ENCODE measurements at regions not wholly inside any gene's neighbourhood (a gene's known extent, or its start where the extent isn't known, plus 50 kb on each side); places are given as distances from the start of the nearest gene placed in this dataset.
A peak's percentile ranks its signal among the peaks of the same experiment; 100 is the strongest.

DNA sequence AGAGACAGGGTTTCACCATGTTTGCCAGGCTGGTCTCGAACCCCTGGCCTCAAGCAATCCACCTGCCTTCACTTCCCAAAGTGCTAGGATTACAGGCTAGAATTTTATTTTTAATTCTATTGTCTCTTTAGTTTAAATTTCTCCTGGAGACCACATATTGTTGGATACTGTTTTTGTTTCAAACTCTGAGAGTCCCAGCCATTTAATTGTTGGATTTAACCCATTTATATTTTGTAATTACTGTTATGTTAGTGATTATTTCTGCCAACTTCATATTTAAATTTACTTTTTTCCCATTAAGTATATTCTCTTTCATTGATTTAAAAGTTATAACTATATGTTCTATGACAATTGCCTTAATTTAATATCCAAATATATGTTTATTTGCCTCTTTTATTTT is 185.6 kb downstream of the ZNF248 start:
- Histone ChIP-seq H3K9me3 (no peaks in the 10 kb centered on the region), H3K27me3 (no peaks in the 10 kb centered on the region), H3K36me3 (ENCODE audit: low read depth, missing control alignments) (no peaks in the 10 kb centered on the region), H3K4me1 (no peaks in the 10 kb centered on the region), H3K27ac (no peak overlapping the region), H3K4me3 (no peak overlapping the region)
- intact Hi-C loops (cut with DNase I; ENCODE audit: low total_unique reads), result no loop called here
- no peak for DNase-seq
- TF ChIP-seq POLR2A (IDR thresholded peaks at IDR 0.05), result no peak
- TF ChIP-seq, protein P1, sequence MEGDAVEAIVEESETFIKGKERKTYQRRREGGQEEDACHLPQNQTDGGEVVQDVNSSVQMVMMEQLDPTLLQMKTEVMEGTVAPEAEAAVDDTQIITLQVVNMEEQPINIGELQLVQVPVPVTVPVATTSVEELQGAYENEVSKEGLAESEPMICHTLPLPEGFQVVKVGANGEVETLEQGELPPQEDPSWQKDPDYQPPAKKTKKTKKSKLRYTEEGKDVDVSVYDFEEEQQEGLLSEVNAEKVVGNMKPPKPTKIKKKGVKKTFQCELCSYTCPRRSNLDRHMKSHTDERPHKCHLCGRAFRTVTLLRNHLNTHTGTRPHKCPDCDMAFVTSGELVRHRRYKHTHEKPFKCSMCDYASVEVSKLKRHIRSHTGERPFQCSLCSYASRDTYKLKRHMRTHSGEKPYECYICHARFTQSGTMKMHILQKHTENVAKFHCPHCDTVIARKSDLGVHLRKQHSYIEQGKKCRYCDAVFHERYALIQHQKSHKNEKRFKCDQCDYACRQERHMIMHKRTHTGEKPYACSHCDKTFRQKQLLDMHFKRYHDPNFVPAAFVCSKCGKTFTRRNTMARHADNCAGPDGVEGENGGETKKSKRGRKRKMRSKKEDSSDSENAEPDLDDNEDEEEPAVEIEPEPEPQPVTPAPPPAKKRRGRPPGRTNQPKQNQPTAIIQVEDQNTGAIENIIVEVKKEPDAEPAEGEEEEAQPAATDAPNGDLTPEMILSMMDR (IDR thresholded peaks at IDR 0.05), result no peak
- 25 to 29% methylated on average over 1 of the region's 1 CpG for WGBS, 2 donors

DNA sequence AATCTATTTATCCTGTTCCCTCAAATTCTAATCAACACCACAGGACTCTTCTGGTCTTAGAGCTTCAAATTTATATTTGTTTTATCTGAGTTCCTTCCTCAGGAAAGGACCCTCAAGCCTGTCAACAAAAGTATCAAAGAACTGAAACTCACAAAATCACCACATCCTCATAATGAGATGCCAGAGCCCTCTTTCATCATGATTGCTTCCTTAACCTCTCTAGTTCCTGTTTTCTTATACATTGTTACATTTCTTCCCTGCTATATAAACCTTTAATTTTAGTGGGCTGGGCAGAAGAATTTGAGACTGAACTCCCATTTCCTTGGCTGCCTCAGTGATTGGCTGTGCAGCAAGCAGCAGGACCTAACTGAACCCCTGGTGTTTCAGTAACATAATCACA is 189.7 kb downstream of the ZNF248 start:
- Histone ChIP-seq H3K4me1 (no peaks in the 10 kb centered on the region), H3K27ac (no peak overlapping the region), H3K9me3 (no peaks in the 10 kb centered on the region), H3K27me3 (no peaks in the 10 kb centered on the region), H3K36me3 (ENCODE audit: low read depth, missing control alignments) (no peaks in the 10 kb centered on the region), H3K4me3 (no peak overlapping the region)
- intact Hi-C loops (cut with DNase I; ENCODE audit: low total_unique reads), result no loop called here
- DNase-seq, result no peak
- TF ChIP-seq POLR2A (IDR thresholded peaks at IDR 0.05), result no peak
- TF ChIP-seq, protein P1 (IDR thresholded peaks at IDR 0.05), result no peak

DNA sequence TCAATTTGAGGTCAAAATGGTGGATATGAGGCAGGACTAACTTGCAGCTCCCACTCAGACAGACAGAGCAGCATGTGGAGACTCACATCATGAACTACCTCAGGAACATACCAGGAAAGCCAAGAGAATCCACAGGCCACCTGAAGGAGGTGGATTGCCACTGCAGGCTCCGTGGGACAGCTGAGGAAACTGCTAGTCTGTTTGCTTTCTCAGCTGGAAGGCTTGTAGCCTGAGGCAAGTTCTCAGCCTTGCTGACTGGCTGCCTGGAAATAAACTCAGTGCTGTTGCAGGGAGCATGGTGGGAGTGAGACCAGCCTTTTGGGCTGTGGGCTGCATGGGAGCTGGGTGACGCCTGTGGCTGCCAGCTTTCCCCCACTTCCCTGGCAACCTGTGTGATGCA is 202.9 kb downstream of the ZNF248 start:
- no peaks in the 10 kb centered on the region for H3K27me3 ChIP-seq
- no peaks in the 10 kb centered on the region for H3K9me3 ChIP-seq
- WGBS, 2 donors, result 81 to 86% methylated on average over 1 to 2 of the region's 2 CpGs
- DNase-seq, result no peak
- no peak overlapping the region for H3K4me3 ChIP-seq
- H3K36me3 ChIP-seq (ENCODE audit: low read depth, missing control alignments), result no peaks in the 10 kb centered on the region
- H3K4me1 ChIP-seq, result no peaks in the 10 kb centered on the region
- TF ChIP-seq, protein P1 (IDR thresholded peaks at IDR 0.05), result no peak
- TF ChIP-seq POLR2A (IDR thresholded peaks at IDR 0.05), result no peak
- intact Hi-C loops (cut with DNase I; ENCODE audit: low total_unique reads), result no loop called here
- H3K27ac ChIP-seq, result no peak overlapping the region

DNA sequence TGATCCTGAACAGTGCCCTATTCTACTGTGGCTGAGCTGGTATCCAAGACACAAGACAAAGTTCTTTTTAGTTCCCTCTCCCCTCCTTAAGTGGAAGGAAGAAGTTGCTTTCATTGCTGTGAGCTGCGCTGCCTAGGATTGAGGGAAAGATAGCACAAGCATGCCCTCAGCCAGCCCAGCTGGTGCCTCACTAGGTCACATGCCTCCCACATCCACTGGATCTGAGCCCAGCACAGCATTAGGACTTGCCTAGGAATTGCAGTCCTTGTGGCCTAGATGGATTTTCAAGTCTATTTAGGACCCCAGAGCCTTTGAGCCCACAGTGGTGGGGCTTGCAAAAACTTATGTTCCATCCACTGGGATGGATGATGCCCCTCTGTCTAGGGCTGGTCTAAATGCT is 214.2 kb downstream of the ZNF248 start:
- DNase-seq, result peak; percentile 81
- no peaks in the 10 kb centered on the region for H3K36me3 ChIP-seq (ENCODE audit: low read depth, missing control alignments)
- no peak for TF ChIP-seq POLR2A (IDR thresholded peaks at IDR 0.05)
- TF ChIP-seq, protein P1 (IDR thresholded peaks at IDR 0.05), result no peak
- no peaks in the 10 kb centered on the region for H3K9me3 ChIP-seq
- intact Hi-C loops (cut with DNase I; ENCODE audit: low total_unique reads), result no loop called here
- H3K27ac ChIP-seq, result no peak overlapping the region
- no peaks in the 10 kb centered on the region for H3K27me3 ChIP-seq
- WGBS, 2 donors, result 24 to 80% methylated on average over 1 of the region's 1 CpG
- no peak overlapping the region for H3K4me3 ChIP-seq
- peaks cover 8% of the 10 kb centered on the region for H3K4me1 ChIP-seq

DNA sequence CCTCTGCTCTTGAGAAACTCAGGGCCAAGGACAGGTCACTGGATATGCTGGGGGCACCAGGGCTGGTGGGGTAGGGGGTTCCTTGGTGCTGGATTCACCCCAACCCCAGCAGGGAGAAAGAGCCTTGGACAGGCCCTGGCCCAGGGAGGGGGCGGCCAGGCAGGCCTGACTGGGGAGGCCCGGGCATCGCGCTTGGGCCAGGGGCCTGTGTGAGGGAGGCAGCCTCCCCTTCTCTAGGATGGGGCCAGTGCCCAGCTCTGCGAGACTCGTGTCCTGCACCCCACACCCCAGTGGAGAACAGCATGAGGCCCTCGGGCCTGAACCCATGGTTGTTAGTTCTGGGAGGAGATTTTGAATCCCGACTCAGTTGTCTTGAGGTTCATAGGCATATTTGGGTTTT is 217.1 kb downstream of the ZNF248 start:
- no peak for DNase-seq
- H3K27ac ChIP-seq, result no peak overlapping the region
- H3K36me3 ChIP-seq (ENCODE audit: low read depth, missing control alignments), result no peaks in the 10 kb centered on the region
- no peaks in the 10 kb centered on the region for H3K9me3 ChIP-seq
- H3K27me3 ChIP-seq, result no peaks in the 10 kb centered on the region
- no peak overlapping the region for H3K4me3 ChIP-seq
- WGBS, 2 donors, result 67 to 86% methylated on average over 4 to 7 of the region's 8 CpGs
- intact Hi-C loops (cut with DNase I; ENCODE audit: low total_unique reads), result no loop called here
- TF ChIP-seq POLR2A (IDR thresholded peaks at IDR 0.05), result no peak
- TF ChIP-seq, protein P1 (IDR thresholded peaks at IDR 0.05), result no peak
- H3K4me1 ChIP-seq, result peaks cover 8% of the 10 kb centered on the region
